ENCODE measurements at regions not wholly inside any gene's neighbourhood (a gene's known extent, or its start where the extent isn't known, plus 50 kb on each side); places are given as distances from the start of the nearest gene placed in this dataset.

- no peak overlapping the region for H3K4me3 ChIP-seq (ENCODE audit: low read length)
- H3K4me1 ChIP-seq (ENCODE audit: insufficient read depth, low read length): no peaks in the 10 kb centered on the region
- H3K36me3 ChIP-seq (ENCODE audit: insufficient read depth, low read length): no peaks in the 10 kb centered on the region
- H3K27ac ChIP-seq (ENCODE audit: low read depth, low read length): no peak overlapping the region
- no peak overlapping the region for H3K9ac ChIP-seq (ENCODE audit: low read depth, low read length)
- H3K9me3 ChIP-seq (ENCODE audit: insufficient read depth, low read depth, low read length): no peaks in the 10 kb centered on the region
- no peaks in the 10 kb centered on the region for H3K27me3 ChIP-seq (ENCODE audit: insufficient read depth, low read length)
- 97% methylated on average over 8 of the region's 8 CpGs for WGBS
Observed at GRCh38 chr16:85498607-85499006, 114.5 kb upstream of the GSE1 start.

- H3K27me3 ChIP-seq (ENCODE audit: insufficient read depth, low read length): no peaks in the 10 kb centered on the region
- no peaks in the 10 kb centered on the region for H3K4me1 ChIP-seq (ENCODE audit: insufficient read depth, low read length)
- WGBS: 85% methylated on average over 12 of the region's 12 CpGs
- no peak overlapping the region for H3K4me3 ChIP-seq (ENCODE audit: low read length)
- H3K9me3 ChIP-seq (ENCODE audit: insufficient read depth, low read depth, low read length): no peaks in the 10 kb centered on the region
- H3K27ac ChIP-seq (ENCODE audit: low read depth, low read length): no peak overlapping the region
- no peaks in the 10 kb centered on the region for H3K36me3 ChIP-seq (ENCODE audit: insufficient read depth, low read length)
- no peak overlapping the region for H3K9ac ChIP-seq (ENCODE audit: low read depth, low read length)
Observed at GRCh38 chr16:85500220-85500619, 112.9 kb upstream of the GSE1 start.

DNA sequence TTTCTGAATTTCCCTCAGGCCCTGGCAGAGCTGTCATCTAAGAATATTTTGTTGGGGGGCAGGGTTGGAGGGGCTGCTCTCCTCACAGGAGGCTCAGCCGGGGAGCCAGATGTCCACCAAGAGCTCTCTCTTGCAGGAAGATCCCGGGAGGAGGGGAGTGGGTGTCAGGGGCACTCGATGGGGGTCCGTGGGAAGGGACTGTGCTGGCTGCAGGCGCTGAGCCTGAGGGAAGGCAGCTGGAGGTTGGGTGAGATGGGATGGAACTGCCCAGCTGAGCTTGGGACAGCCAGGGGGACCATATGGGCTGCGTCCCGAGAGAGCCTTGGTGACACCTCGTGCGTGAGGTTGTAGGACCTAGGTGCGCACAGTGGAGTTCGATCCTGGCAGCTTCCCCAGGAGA lies 111.2 kb upstream of the GSE1 start:
- Histone ChIP-seq H3K27me3 (ENCODE audit: insufficient read depth, low read length) (no peaks in the 10 kb centered on the region), H3K36me3 (ENCODE audit: insufficient read depth, low read length) (no peaks in the 10 kb centered on the region), H3K9me3 (ENCODE audit: insufficient read depth, low read depth, low read length) (no peaks in the 10 kb centered on the region), H3K4me1 (ENCODE audit: insufficient read depth, low read length) (no peaks in the 10 kb centered on the region), H3K4me3 (ENCODE audit: low read length) (no peak overlapping the region), H3K27ac (ENCODE audit: low read depth, low read length) (no peak overlapping the region), H3K9ac (ENCODE audit: low read depth, low read length) (no peak overlapping the region)
- WGBS: 92% methylated on average over 11 of the region's 11 CpGs

GRCh38 chr16:85502357-85502756 lies 110.8 kb upstream of the GSE1 start:
- H3K4me3 ChIP-seq (ENCODE audit: low read length): no peak overlapping the region
- no peaks in the 10 kb centered on the region for H3K4me1 ChIP-seq (ENCODE audit: insufficient read depth, low read length)
- 85% methylated on average over 11 of the region's 11 CpGs for WGBS

GRCh38 chr16:85503679-85504231 lies 109.4 kb upstream of the GSE1 start:
- no peak overlapping the region for H3K9ac ChIP-seq (ENCODE audit: low read depth, low read length)
- no peaks in the 10 kb centered on the region for H3K4me1 ChIP-seq (ENCODE audit: insufficient read depth, low read length)
- no peaks in the 10 kb centered on the region for H3K9me3 ChIP-seq (ENCODE audit: insufficient read depth, low read depth, low read length)
- WGBS: 95% methylated on average over 26 of the region's 26 CpGs
- no peak overlapping the region for H3K4me3 ChIP-seq (ENCODE audit: low read length)
- H3K27ac ChIP-seq (ENCODE audit: low read depth, low read length): no peak overlapping the region
- H3K36me3 ChIP-seq (ENCODE audit: insufficient read depth, low read length): no peaks in the 10 kb centered on the region
- H3K27me3 ChIP-seq (ENCODE audit: insufficient read depth, low read length): no peaks in the 10 kb centered on the region

More at GRCh38 chr16:85502357-85502756, 110.8 kb upstream of the GSE1 start:
- Histone ChIP-seq H3K9me3 (ENCODE audit: insufficient read depth, low read depth, low read length) (no peaks in the 10 kb centered on the region), H3K27me3 (ENCODE audit: insufficient read depth, low read length) (no peaks in the 10 kb centered on the region), H3K36me3 (ENCODE audit: insufficient read depth, low read length) (no peaks in the 10 kb centered on the region), H3K9ac (ENCODE audit: low read depth, low read length) (no peak overlapping the region), H3K27ac (ENCODE audit: low read depth, low read length) (no peak overlapping the region)

DNA sequence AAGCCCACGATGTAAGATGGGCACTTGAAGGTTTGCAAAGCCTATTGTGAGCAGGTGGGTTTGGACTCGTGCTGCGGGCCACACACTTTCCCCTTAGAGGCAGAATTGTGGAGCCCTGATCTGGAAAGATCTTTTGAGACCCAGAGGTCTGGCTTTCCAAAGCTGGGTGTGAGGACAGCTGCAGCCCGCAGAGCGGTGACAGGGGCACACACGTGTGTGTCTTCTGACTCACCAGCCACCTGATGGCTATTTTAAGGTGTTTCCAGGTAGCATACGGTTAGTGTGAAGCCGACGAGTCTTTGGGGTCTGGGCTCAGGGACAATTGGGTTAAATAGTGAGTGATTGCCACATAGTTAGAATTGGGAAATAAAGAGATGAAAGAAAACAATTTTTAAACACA lies 108.9 kb upstream of the GSE1 start:
- WGBS: 91% methylated on average over 9 of the region's 9 CpGs
- Histone ChIP-seq H3K9ac (ENCODE audit: low read depth, low read length) (no peak overlapping the region), H3K36me3 (ENCODE audit: insufficient read depth, low read length) (no peaks in the 10 kb centered on the region), H3K4me3 (ENCODE audit: low read length) (no peak overlapping the region), H3K4me1 (ENCODE audit: insufficient read depth, low read length) (no peaks in the 10 kb centered on the region), H3K27me3 (ENCODE audit: insufficient read depth, low read length) (no peaks in the 10 kb centered on the region), H3K9me3 (ENCODE audit: insufficient read depth, low read depth, low read length) (no peaks in the 10 kb centered on the region), H3K27ac (ENCODE audit: low read depth, low read length) (no peak overlapping the region)

DNA sequence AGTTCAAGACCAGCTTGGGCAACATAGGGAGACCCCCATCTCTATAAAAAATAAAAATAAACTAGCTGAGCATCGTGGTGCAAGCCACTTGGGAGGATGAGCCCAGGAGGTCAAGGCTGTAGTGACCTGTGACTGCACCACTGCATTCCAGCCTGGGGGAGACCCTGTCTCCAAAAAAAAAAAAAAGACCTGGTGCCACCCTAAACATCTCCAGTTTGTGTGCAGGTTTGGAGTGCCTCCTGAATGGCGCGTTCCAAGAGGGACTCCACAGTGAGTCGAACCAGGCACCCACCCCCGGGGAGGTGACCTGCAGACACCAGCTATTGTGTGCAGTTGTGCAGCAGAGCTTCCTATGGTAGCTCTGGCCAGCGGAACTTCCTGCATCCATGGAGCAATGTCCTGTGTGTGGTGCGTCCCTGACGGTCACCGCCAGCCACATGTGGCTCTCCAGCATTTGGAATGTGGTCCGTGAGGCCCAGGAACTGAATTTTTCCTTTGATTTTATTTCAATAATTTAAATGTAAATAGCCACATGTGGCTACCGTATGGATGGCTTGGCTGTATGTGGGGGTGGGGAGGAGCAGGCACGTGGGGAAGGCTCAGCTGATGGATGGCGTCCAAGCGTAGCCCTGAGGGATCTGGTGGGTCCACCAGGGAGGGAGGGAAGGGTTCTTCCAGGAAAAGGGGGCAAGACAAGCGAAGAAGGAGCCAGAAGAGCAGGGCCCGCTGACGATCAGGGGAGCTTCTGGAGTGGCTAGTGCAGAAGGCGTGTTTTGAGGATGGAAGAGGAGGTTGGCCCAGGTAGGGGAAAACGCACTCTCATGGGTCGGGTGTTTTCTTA lies 107.1 kb upstream of the GSE1 start:
- Histone ChIP-seq H3K27ac (ENCODE audit: low read depth, low read length) (no peak overlapping the region), H3K4me3 (ENCODE audit: low read length) (no peak overlapping the region), H3K27me3 (ENCODE audit: insufficient read depth, low read length) (no peaks in the 10 kb centered on the region), H3K4me1 (ENCODE audit: insufficient read depth, low read length) (no peaks in the 10 kb centered on the region), H3K9ac (ENCODE audit: low read depth, low read length) (no peak overlapping the region), H3K9me3 (ENCODE audit: insufficient read depth, low read depth, low read length) (no peaks in the 10 kb centered on the region), H3K36me3 (ENCODE audit: insufficient read depth, low read length) (no peaks in the 10 kb centered on the region)
- WGBS: 86% methylated on average over 19 of the region's 20 CpGs

- Histone ChIP-seq H3K36me3 (ENCODE audit: insufficient read depth, low read length) (no peaks in the 10 kb centered on the region), H3K27ac (ENCODE audit: low read depth, low read length) (no peak overlapping the region), H3K9me3 (ENCODE audit: insufficient read depth, low read depth, low read length) (no peaks in the 10 kb centered on the region), H3K27me3 (ENCODE audit: insufficient read depth, low read length) (no peaks in the 10 kb centered on the region), H3K9ac (ENCODE audit: low read depth, low read length) (no peak overlapping the region), H3K4me1 (ENCODE audit: insufficient read depth, low read length) (no peaks in the 10 kb centered on the region), H3K4me3 (ENCODE audit: low read length) (no peak overlapping the region)
- 96% methylated on average over 8 of the region's 8 CpGs for WGBS
Observed at GRCh38 chr16:85506635-85506911, 106.5 kb upstream of the GSE1 start.

GRCh38 chr16:85507342-85507741 lies 105.8 kb upstream of the GSE1 start:
- H3K4me3 ChIP-seq (ENCODE audit: low read length): no peak overlapping the region
- H3K27me3 ChIP-seq (ENCODE audit: insufficient read depth, low read length): no peaks in the 10 kb centered on the region
- no peaks in the 10 kb centered on the region for H3K9me3 ChIP-seq (ENCODE audit: insufficient read depth, low read depth, low read length)
- WGBS: 84% methylated on average over 8 of the region's 8 CpGs
- no peaks in the 10 kb centered on the region for H3K4me1 ChIP-seq (ENCODE audit: insufficient read depth, low read length)
- H3K36me3 ChIP-seq (ENCODE audit: insufficient read depth, low read length): no peaks in the 10 kb centered on the region
- H3K9ac ChIP-seq (ENCODE audit: low read depth, low read length): no peak overlapping the region
- no peak overlapping the region for H3K27ac ChIP-seq (ENCODE audit: low read depth, low read length)

DNA sequence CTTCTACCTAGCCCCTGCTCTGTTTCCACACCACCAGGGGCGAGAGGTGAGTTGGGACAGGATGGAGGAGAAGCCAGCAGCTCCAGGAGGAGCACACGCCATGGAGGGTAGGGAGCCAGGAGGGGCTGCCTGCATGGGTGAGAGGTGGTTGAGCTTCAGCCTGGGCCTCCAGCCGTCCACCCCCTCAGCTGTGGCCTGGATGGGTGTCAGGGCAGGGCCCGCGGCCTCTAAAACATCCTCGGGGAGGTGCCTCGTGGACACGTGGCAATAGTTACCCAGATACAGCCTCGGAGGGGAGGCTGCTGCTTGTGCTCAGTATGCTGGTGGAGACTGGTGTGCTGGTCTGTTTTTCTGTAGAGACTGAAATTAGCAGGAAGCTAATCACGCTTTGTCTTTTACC lies 104.7 kb upstream of the GSE1 start:
- Histone ChIP-seq H3K27me3 (ENCODE audit: insufficient read depth, low read length) (no peaks in the 10 kb centered on the region), H3K4me3 (ENCODE audit: low read length) (no peak overlapping the region), H3K9ac (ENCODE audit: low read depth, low read length) (no peak overlapping the region), H3K27ac (ENCODE audit: low read depth, low read length) (no peak overlapping the region), H3K9me3 (ENCODE audit: insufficient read depth, low read depth, low read length) (no peaks in the 10 kb centered on the region), H3K36me3 (ENCODE audit: insufficient read depth, low read length) (no peaks in the 10 kb centered on the region), H3K4me1 (ENCODE audit: insufficient read depth, low read length) (peaks cover 4% of the 10 kb centered on the region; the same call in 1 of the 2 replicates)
- WGBS: 95% methylated on average over 10 of the region's 10 CpGs

- Histone ChIP-seq H3K9me3 (ENCODE audit: insufficient read depth, low read depth, low read length) (no peaks in the 10 kb centered on the region), H3K9ac (ENCODE audit: low read depth, low read length) (no peak overlapping the region), H3K27ac (ENCODE audit: low read depth, low read length) (no peak overlapping the region), H3K27me3 (ENCODE audit: insufficient read depth, low read length) (no peaks in the 10 kb centered on the region), H3K4me1 (ENCODE audit: insufficient read depth, low read length) (peaks cover 7% of the 10 kb centered on the region; the same call in 1 of the 2 replicates), H3K4me3 (ENCODE audit: low read length) (no peak overlapping the region), H3K36me3 (ENCODE audit: insufficient read depth, low read length) (no peaks in the 10 kb centered on the region)
- 90% methylated on average over 15 of the region's 15 CpGs for WGBS
Observed at GRCh38 chr16:85508993-85509392, 104.1 kb upstream of the GSE1 start.
